HG03378 (cell line): ENCODE measurements at regions not wholly inside any gene's neighbourhood (a gene's known extent, or its start where the extent isn't known, plus 50 kb on each side); places are given as distances from the start of the nearest gene placed in this dataset.
"Not testable (repeated sequence)": the region's sequence is repeated elsewhere in the genome, so short reads cannot be mapped to it uniquely, and the experiment has no call there.

Experiments used
- ATAC-seq: cut with Tn5 transposase; IDR thresholded peaks from one replicate; pipeline ENCODE4 v1.9.1; 2021; ENCODE audit warnings: mild to moderate bottlenecking, moderate library complexity; ENCODE audit not compliant: unreplicated experiment

- ATAC-seq, result no peak
Observed at GRCh38 chr5:101278011-101278687, 375.1 kb upstream of the ST8SIA4 start.

DNA sequence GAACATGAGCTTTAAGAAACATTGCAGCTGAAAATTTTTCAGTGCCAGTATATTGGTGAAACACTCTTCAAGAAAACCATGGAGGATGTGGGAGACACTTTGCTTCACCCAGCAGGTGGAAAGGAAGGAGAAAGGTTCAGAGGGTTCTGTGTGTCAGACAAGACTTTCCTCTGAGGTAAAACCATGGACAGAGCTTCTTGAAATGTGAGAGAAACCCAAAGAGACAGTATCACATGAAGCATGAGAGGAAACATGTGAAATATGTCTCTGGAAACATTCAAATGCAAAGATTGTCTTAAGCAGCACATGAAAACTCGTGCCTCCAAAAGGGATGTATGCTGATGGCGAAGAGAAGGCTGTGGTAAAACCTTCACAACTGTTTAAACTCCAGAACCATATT lies 368.9 kb upstream of the ST8SIA4 start:
- ATAC-seq, result no peak

DNA sequence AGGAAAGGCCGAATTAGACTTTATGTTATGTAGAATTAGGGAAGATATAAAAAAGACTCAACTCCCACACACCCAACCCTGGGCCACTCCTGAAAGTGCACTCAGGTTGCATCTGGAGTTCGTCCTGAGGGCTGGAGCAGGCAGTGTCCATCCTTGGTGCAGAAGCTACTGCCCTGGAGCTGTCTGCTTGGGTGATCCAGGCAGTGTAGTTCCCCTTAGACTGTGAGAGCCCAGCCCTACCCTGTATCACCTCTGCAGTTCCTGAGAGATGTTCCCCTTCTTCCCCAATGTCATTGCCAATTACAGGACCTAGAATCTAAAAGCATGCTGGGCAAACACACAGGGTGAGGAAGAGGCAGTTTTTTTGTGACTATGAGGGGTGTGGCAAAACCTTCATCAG lies 368.3 kb upstream of the ST8SIA4 start:
- ATAC-seq, result no peak

GRCh38 chr5:101260857-101261256 lies 357.8 kb upstream of the ST8SIA4 start:
- no peak for ATAC-seq

- no peak for ATAC-seq
Observed at GRCh38 chr5:101253096-101253495, 350.0 kb upstream of the ST8SIA4 start.

GRCh38 chr5:101244621-101245020 lies 341.5 kb upstream of the ST8SIA4 start:
- ATAC-seq, result no peak

DNA sequence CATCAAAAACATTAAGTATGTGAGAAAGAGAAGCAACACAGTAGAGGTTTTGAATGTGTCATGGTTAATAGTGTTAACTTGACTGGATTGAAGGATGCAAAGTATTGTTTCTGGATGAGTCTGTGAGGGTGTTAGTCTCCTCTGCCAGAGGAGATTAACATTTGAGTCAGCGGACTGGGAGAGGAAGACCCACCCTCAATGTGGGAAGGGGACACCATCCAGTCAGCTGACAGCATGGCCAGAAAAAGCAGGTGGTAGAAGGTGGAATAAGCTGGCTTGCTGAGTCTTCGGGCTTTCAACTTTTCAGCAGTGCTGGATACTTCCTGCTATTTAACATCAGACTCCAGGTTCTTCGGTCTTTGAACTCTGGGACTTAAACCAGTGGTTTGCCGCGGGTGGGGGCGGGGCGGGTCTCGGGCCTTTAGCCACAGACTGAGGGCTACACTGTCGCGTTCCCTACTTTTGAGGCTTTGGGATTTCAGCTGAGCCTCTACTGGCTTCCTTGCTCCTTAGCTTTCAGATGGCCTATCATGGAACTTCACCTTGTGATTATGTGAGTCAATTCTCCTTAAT lies 309.9 kb upstream of the ST8SIA4 start:
- ATAC-seq, result no peak

DNA sequence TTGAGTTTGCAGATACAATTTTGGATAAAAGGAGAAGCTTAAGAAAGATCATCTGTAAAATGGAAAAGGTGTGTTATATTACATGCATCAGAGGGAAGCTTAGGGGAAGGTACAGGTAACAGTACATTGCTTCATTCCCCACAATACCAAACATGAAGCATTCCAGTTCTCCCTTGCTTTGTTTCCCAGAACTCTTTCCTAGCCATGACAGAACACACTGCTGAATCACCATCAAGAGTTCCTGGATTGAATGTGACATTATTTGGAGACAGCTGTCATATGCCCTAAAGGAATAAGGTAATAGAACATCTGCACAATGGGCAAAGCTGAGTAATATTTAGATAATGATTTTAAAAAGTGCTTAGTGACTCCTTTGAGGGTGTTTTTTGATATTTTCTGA lies 303.5 kb upstream of the ST8SIA4 start:
- ATAC-seq, result no peak

DNA sequence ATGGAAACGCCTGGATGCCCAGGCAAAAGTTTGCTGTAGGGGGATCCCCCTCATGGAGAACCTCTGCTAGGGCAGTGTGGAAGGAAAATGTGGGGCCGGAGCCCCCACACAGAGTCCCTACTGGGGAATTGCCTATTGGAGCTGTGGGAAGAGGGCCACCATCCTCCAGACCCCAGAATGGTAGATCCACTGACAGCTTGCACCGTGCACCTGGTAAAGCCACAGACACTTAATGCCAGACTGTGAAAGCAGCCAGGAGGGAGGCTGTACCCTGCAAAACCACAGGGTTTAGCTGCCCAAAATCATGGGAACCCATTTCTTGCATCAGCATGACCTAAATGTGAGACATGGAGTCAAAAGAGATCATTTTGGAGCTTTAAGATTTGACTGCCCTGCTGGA lies 302.0 kb upstream of the ST8SIA4 start:
- ATAC-seq, result not testable (repeated sequence)

DNA sequence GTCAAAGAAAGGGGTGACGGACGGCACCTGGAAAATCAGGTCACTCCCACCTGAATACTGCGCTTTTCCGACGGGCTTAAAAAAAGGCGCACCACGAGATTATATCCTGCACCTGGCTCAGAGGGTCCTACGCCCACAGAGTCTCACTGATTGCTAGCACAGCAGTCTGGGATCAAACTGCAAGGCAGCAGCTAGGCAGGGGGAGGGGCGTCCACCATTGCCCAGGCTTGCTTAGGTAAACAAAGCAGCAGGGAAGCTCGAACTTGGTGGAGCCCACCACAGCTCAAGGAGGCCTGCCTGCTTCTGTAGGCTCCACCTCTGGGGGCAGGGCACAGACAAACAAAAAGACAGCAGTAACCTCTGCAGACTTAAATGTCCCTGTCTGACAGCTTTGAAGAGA lies 277.3 kb upstream of the ST8SIA4 start:
- not testable (repeated sequence) for ATAC-seq

DNA sequence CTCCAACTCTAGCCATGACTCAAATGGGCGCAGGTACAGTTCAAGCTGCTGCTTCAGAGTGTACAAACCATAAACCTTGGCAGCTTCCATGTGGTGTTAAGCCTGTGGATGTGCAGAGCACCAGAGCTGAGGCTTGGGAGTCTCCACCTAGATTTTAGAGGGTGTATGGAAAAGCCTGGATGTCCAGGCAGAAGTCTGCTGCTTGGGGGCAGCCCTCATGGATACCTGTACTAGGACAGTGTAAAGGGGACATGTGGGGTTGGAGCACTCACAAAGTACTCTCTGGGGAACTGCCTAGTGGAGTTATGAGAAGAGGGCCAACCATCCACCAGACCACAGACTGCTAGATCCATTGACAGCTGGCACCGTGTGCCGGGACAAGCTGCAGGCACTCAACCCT lies 273.5 kb upstream of the ST8SIA4 start:
- ATAC-seq, result no peak

GRCh38 chr5:101174981-101175380 lies 271.9 kb upstream of the ST8SIA4 start:
- no peak for ATAC-seq

GRCh38 chr5:101163088-101163487 lies 260.0 kb upstream of the ST8SIA4 start:
- ATAC-seq, result no peak

- no peak for ATAC-seq
Observed at GRCh38 chr5:101160002-101160401, 256.9 kb upstream of the ST8SIA4 start.

DNA sequence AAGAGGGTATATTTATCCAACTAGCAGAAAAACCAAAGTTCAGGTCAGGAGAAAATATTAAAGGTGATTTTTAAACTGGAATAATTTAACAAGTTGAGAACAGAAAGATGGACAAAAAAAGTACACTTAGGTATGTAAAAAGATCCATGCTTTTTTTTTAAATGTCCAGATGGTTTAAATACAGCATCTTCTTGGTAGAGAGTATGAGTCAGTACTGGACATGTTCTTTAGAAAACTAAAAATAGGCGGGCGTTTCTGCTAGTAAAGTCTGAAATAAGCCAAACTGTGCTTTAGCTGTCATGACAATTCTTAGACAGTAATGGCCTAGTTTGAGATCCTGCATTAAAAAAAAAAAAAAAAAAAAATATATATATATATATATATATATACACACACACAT lies 255.9 kb upstream of the ST8SIA4 start:
- no peak for ATAC-seq

GRCh38 chr5:101153526-101153925 lies 250.4 kb upstream of the ST8SIA4 start:
- ATAC-seq, result no peak

DNA sequence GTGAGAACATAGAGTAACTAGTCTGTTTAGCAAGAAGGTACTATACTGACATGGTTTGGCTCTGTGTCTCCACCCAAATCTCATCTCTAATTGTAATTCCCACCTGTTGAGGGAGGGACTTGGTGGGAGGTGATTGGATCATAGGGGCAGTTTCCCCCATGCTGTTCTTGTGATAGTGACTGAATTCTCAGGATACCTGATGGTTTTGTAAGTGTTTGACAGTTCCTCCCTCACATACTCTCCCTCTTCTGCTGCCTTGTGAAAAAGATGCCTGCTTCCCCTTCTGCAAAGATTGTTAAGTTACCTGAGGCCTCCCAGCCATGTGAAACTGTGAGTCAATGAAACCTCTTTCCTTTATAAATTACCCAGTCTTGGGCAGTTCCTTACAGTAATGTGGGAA lies 240.4 kb upstream of the ST8SIA4 start:
- no peak for ATAC-seq

DNA sequence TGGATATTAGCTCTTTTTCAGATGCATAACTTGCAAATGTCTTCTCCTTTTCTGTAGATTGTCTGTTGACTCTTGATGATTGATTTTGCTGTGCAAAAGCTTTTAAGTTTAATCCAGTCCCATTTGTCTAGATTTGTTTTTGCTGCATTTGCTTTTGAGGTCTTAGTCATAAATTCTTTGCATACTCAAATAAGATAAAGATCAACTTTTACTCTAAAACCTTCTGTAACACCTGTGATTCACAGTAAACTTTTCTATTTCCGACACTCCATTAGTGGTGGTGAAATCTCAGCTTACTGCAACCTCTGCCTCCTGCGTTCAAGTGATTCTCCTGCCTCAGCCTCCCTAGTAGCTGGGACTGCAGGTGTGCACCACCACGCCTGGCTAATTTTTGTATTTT lies 239.0 kb upstream of the ST8SIA4 start:
- no peak for ATAC-seq

DNA sequence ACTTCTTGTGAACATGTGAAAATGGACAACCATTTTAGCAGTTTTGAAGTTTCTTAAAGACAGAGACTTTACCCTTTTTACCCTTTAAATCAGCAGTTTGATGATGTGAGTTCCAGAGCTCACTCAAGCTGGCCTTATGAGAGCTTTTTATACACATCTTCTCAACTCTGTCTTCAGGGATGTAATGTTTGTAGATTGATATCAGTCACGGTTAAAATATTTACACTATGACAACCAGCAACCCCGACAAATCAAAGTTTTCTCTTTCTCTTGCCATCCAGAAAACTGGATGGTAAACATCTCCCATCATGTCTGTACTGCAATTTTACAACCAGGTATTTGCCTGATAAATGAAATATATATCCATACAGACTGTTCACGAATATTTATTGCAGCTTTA lies 233.4 kb upstream of the ST8SIA4 start:
- no peak for ATAC-seq

GRCh38 chr5:101123363-101123762 lies 220.3 kb upstream of the ST8SIA4 start:
- ATAC-seq, result no peak

- ATAC-seq, result no peak
Observed at GRCh38 chr5:101112645-101113044, 209.6 kb upstream of the ST8SIA4 start.

DNA sequence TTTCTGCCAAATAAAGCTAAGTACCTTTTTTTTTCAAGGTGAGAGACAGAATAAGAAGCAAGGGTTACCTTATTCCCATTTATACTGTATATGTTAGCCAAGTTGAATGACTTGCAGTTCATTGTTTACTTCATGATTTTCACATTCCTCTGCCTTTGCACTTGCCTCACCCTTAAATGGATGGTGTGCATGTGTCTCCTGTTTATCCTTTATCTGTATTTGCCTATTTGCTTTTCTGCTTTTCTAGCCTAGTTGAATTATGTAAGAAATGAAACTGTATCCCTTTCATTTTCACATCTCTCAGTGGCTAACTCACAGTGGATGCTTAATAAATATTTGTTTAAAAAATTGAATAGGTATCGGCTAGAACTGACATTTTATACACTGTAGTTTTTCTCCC lies 200.8 kb upstream of the ST8SIA4 start:
- ATAC-seq, result no peak

DNA sequence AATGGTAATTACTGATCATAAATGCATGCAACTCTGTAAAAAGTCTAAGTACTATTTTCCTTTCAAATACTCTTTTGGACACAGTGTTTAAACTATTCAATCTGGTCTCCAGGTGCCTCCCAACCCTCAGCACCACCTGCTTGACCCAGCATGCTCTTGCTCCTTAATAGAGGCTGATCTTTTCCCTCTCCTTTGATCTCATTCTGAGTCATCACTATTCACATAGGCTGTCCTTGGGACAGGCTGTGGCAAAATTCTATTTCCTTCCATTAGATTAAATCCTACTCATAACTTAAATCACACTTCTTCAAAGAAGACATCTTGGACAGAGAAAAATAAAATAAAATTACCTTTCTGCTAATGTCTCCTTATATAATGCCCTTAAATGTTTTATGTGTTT lies 199.4 kb upstream of the ST8SIA4 start:
- no peak for ATAC-seq
